GM12878 (cell line): ENCODE measurements at regions not wholly inside any gene's neighbourhood (a gene's known extent, or its start where the extent isn't known, plus 50 kb on each side); places are given as distances from the start of the nearest gene placed in this dataset.

Experiments used
- ATAC-seq: fragments of 200-7000 bp; cut with Tn5 transposase; 3 replicates; pipeline ENCODE4 v1.9.1; 2020; ENCODE audit warnings: mild to moderate bottlenecking, moderate library complexity
- BruUV-seq: library from RNA; stranded (reverse); fragments of 400-500 nt; replicated peaks from 2 replicates; lab custom pipeline; 2021; lab: Mats Ljungman, UMichigan
- CTCF ChIA-PET: fragments of 300-600 bp; sonication (Branson Sonifier 250); formaldehyde crosslinking; extraction: SDS; loops from one replicate; lab custom pipeline; 2021; ENCODE audit warnings: inconsistent platforms; lab: Yijun Ruan, JAX
- POLR2A ChIA-PET: fragments of 350-600 bp; formaldehyde crosslinking; extraction: SDS; loops from one replicate; lab custom pipeline; 2021; ENCODE audit warnings: inconsistent platforms; lab: Charles Lee
- RAD21 ChIA-PET: fragments of 300-600 bp; sonication (Branson Sonifier 250); formaldehyde crosslinking; loops from one replicate; lab custom pipeline; 2023; ENCODE audit warnings: antibody characterized with exemption; ENCODE audit not compliant: unreplicated experiment; lab: Charles Lee
- SMC1A ChIA-PET: fragments of 300-600 bp; sonication (Branson Sonifier 250); formaldehyde crosslinking; loops from one replicate; lab custom pipeline; 2023; ENCODE audit not compliant: unreplicated experiment, uncharacterized antibody; lab: Charles Lee
- DNase-seq: peaks from one replicate; pipeline ENCODE4 v3.0.0-alpha.2; 2011; ENCODE audit warnings: low read depth, low spot score
- FAIRE-seq: peaks from 3 replicates; lab custom pipeline; 2011; peaks lifted over from hg19 to GRCh38; lab: Jason Lieb, UNC
- H2AFZ ChIP-seq: 2 replicates; pipeline ENCODE4 v1.6.0; 2011; ENCODE audit warnings: low read depth, low read length, control low read depth; ENCODE audit not compliant: control insufficient read depth
- H3K27ac ChIP-seq: 2 replicates; pipeline ENCODE4 v1.5.1; 2011; ENCODE audit warnings: control low read depth; ENCODE audit not compliant: control insufficient read depth, insufficient read depth
- H3K27me3 ChIP-seq, 2 experiments: replicated peaks in 1 of 2; 2 replicates each; pipeline versions ENCODE4 v1.6.0 to v1.6.1; 2011; ENCODE audit warnings: low read length in 1 of 2; ENCODE audit not compliant: control insufficient read depth in 2 of 2, insufficient read depth in 2 of 2
- H3K36me3 ChIP-seq, 2 experiments: 2 replicates each; pipeline ENCODE4 v1.5.1; 2011; ENCODE audit warnings: low read length in 1 of 2; ENCODE audit not compliant: control insufficient read depth in 2 of 2, insufficient read depth in 2 of 2
- H3K4me1 ChIP-seq: 2 replicates; pipeline ENCODE4 v1.6.1; 2011; ENCODE audit warnings: mild to moderate bottlenecking, low read length, moderate library complexity, mixed read lengths; ENCODE audit not compliant: control insufficient read depth, insufficient read depth
- H3K4me2 ChIP-seq: 2 replicates; pipeline ENCODE4 v1.6.0; 2011; ENCODE audit warnings: control low read depth; ENCODE audit not compliant: control insufficient read depth, insufficient read depth
- H3K4me3 ChIP-seq: fragments of 200-600 bp; sonication (generic); 2 replicates; pipeline ENCODE4 v1.5.1; 2016
- H3K79me2 ChIP-seq: 2 replicates; pipeline ENCODE4 v1.6.0; 2011; ENCODE audit warnings: low read length; ENCODE audit not compliant: control insufficient read depth, insufficient read depth
- H3K9ac ChIP-seq: 2 replicates; pipeline ENCODE4 v1.8.0; 2011; ENCODE audit warnings: low read length, control low read depth, mixed read lengths; ENCODE audit not compliant: control insufficient read depth, insufficient read depth
- H3K9me3 ChIP-seq: replicated peaks from 3 replicates; pipeline ENCODE4 v1.5.1; 2011; ENCODE audit warnings: mild to moderate bottlenecking, low read length; ENCODE audit not compliant: control insufficient read depth, insufficient read depth
- H4K20me1 ChIP-seq: 2 replicates; pipeline ENCODE4 v1.6.0; 2011; ENCODE audit not compliant: control insufficient read depth, insufficient read depth
- BCL3 ChIP-seq: IDR thresholded peaks from 2 replicates; pipeline ENCODE4 v1.6.1; 2011; ENCODE audit warnings: borderline replicate concordance, low read depth, mild to moderate bottlenecking, moderate library complexity, low read length; ENCODE audit not compliant: insufficient read depth, poor library complexity, severe bottlenecking
- CEBPB ChIP-seq, 2 experiments: fragments of 150-350 bp in 1 of 2; IDR thresholded peaks; 2 replicates each; pipeline ENCODE4 v1.6.1; 2012 to 2014; ENCODE audit warnings: low read depth in 2 of 2, low read length in 2 of 2, borderline replicate concordance in 1 of 2, inconsistent platforms in 1 of 2
- E4F1 ChIP-seq: fragments of 450-650 bp; IDR thresholded peaks from 2 replicates; pipeline ENCODE4 v1.6.1; 2018; ENCODE audit warnings: borderline replicate concordance, mild to moderate bottlenecking; ENCODE audit not compliant: partially characterized antibody
- ETV6 ChIP-seq, 2 experiments: fragments of 450-650 bp in 1 of 2; IDR thresholded peaks in 1 of 2; conservative IDR thresholded peaks in 1 of 2; 2 replicates each; pipeline ENCODE4 v1.6.1; 2014; ENCODE audit warnings: antibody characterized with exemption in 1 of 2, borderline replicate concordance in 1 of 2, low read depth in 1 of 2, mild to moderate bottlenecking in 1 of 2, moderate library complexity in 1 of 2
- GABPA ChIP-seq: IDR thresholded peaks from 2 replicates; pipeline ENCODE4 v1.6.1; 2014; ENCODE audit warnings: antibody characterized with exemption, low read depth, mild to moderate bottlenecking, inconsistent platforms
- HDAC2 ChIP-seq: fragments of 200-600 bp; sonication (generic); IDR thresholded peaks from 2 replicates; pipeline ENCODE4 v1.6.1; 2017
- PAX8 ChIP-seq: fragments of 450-650 bp; IDR thresholded peaks from 2 replicates; pipeline ENCODE4 v1.6.1; 2017; ENCODE audit warnings: mild to moderate bottlenecking, moderate library complexity
- RBBP5 ChIP-seq: fragments of 200-600 bp; sonication (generic); conservative IDR thresholded peaks from 2 replicates; pipeline ENCODE4 v1.6.1; 2016
- SIX5 ChIP-seq: IDR thresholded peaks from 2 replicates; pipeline ENCODE4 v1.6.1; 2011; ENCODE audit warnings: mild to moderate bottlenecking, low read depth, low read length, moderate library complexity; ENCODE audit not compliant: severe bottlenecking
- SUPT20H ChIP-seq: IDR thresholded peaks from 2 replicates; pipeline ENCODE4 v1.6.1; 2011; ENCODE audit warnings: low read depth, mild to moderate bottlenecking, low read length, moderate library complexity, borderline replicate concordance; ENCODE audit not compliant: control insufficient read depth
- TAF1 ChIP-seq: IDR thresholded peaks from 2 replicates; pipeline ENCODE4 v1.6.1; 2011; ENCODE audit warnings: mild to moderate bottlenecking, low read depth, low read length, borderline replicate concordance
- YBX1 ChIP-seq: fragments of 450-650 bp; IDR thresholded peaks from 2 replicates; pipeline ENCODE4 v1.6.1; 2016; ENCODE audit warnings: antibody characterized with exemption
- ZBTB4 ChIP-seq: fragments of 450-650 bp; formaldehyde crosslinking; IDR thresholded peaks from 2 replicates; pipeline ENCODE4 v1.4.0; 2022; ENCODE audit warnings: mild to moderate bottlenecking, moderate library complexity
- WGBS: methylation state at CpG from one replicate; pipeline ENCODE4 v1.1.6; 2016; ENCODE audit warnings: low lambda C conversion rate; ENCODE audit not compliant: insufficient replicate concordance, insufficient coverage; ENCODE audit errors: missing lambda C conversion rate; 5-methylcytosine and 5-hydroxymethylcytosine counted together
- in situ Hi-C: fragments of 300-500 bp; cut with MboI; formaldehyde crosslinking; loops from 9 replicates; pipeline ENCODE4 v1.14.3; 2018; ENCODE audit warnings: mixed read lengths
- intact Hi-C: fragments of 100-400 bp; cut with micrococcal nuclease; formaldehyde crosslinking; loops from one replicate; pipeline ENCODE4 v1.14.2; 2022; ENCODE audit not compliant: unreplicated experiment
- TF ChIP-seq, protein P1 (sequence below): fragments of 450-650 bp; IDR thresholded peaks from 2 replicates; pipeline ENCODE4 v1.6.1; 2016; ENCODE audit warnings: mild to moderate bottlenecking

GRCh38 chr2:145992572-145992971 lies 1472.7 kb upstream of the ZEB2 start:
- no peak for FAIRE-seq
- Histone ChIP-seq H3K79me2 (no peaks in the 10 kb centered on the region), H3K27me3 (no peaks in the 10 kb centered on the region), H3K27ac (no peak overlapping the region), H3K9me3 (no peaks in the 10 kb centered on the region), H3K4me3 (no peak overlapping the region), H3K4me1 (no peaks in the 10 kb centered on the region), H4K20me1 (no peaks in the 10 kb centered on the region), H3K4me2 (no peak overlapping the region), H3K9ac (no peak overlapping the region), H3K36me3 (no peaks in the 10 kb centered on the region), H2AFZ (no peak overlapping the region)
- intact Hi-C loops (no loop called here), in situ Hi-C loops (no loop called here)
- BruUV-seq = no TSS peak
- ChIA-PET CTCF (no interaction called here), POLR2A (no interaction called here), SMC1A (no interaction called here), RAD21 (no interaction called here)
- no peak for ATAC-seq
- 68% methylated on average over 3 of the region's 3 CpGs for WGBS
- TF ChIP-seq ZBTB4 = no peak
- TF ChIP-seq E4F1 = no peak
- TF ChIP-seq GABPA = no peak
- no peak for TF ChIP-seq RBBP5
- no peak for TF ChIP-seq SUPT20H
- no peak for TF ChIP-seq ETV6 (conservative IDR thresholded peaks at IDR 0.05 in 1 of 2, IDR thresholded peaks at IDR 0.05 in 1 of 2; ENCODE audit: borderline replicate concordance in 1 of 2, low read depth in 1 of 2)
- TF ChIP-seq HDAC2 = no peak
- TF ChIP-seq BCL3 = no peak
- TF ChIP-seq, protein P1, sequence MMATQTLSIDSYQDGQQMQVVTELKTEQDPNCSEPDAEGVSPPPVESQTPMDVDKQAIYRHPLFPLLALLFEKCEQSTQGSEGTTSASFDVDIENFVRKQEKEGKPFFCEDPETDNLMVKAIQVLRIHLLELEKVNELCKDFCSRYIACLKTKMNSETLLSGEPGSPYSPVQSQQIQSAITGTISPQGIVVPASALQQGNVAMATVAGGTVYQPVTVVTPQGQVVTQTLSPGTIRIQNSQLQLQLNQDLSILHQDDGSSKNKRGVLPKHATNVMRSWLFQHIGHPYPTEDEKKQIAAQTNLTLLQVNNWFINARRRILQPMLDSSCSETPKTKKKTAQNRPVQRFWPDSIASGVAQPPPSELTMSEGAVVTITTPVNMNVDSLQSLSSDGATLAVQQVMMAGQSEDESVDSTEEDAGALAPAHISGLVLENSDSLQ = no peak
- no peak for TF ChIP-seq CEBPB (IDR thresholded peaks at IDR 0.05; ENCODE audit: borderline replicate concordance in 1 of 2, low read depth in 2 of 2, low read length in 2 of 2)
- TF ChIP-seq YBX1 = no peak
- TF ChIP-seq TAF1 = no peak
- no peak for TF ChIP-seq SIX5
- TF ChIP-seq PAX8 = no peak
- DNase-seq = no peak
